ENCODE measurements at regions not wholly inside any gene's neighbourhood (a gene's known extent, or its start where the extent isn't known, plus 50 kb on each side); places are given as distances from the start of the nearest gene placed in this dataset.
"Not testable (repeated sequence)": the region's sequence is repeated elsewhere in the genome, so short reads cannot be mapped to it uniquely, and the experiment has no call there.

DNA sequence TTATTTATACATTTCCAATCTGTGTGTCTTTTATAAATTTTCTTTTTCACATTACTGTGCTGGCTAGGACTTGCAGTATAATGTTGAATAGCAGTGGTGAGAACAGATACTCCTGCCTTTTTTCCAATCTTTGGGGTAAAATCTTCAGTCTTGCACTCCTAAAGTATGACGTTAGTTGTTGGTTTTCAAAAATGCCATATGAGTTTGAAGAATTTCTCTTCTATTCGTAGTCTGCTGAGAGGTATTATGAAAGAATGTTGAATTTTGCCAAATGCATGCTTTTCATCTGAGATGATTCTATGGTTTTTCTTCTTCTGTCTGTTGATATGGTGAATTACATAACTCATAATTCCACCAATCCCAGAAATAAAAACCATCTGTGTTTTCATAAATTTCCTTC is 335.3 kb upstream of the CHST9 start:
- CTCF ChIA-PET: no interaction called here
- no TSS peak for BruUV-seq (replicated peaks)
- H3K79me2 ChIP-seq (ENCODE audit: low read depth): no peaks in the 10 kb centered on the region

DNA sequence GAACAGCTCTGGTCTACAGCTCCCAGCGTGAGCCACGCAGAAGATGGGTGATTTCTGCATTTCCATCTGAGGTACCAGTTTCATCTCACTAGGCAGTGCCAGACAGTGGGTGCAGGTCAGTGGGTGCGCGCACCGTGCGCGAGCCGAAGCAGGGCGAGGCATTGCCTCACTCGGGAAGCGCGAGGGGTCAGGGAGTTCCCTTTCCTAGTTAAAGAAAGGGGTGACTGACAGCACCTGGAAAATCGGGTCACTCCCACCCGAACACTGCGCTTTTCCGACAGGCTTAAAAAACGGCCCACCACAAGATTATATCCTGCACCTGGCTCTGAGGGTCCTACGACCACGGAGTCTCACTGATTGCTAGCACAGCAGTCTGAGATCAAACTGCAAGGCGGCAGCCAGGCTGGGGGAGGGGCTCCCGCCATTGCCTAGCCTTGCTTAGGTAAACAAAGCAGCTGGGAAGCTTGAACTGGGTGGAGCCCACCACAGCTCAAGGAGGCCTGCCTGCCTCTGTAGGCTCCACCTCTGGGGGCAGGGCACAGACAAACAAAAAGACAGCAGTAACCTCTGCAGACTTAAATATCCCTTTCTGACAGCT is 325.0 kb upstream of the CHST9 start:
- H3F3A ChIP-seq (ENCODE audit: insufficient read depth, low read depth); H3K9me2 ChIP-seq (ENCODE audit: insufficient read depth); intact Hi-C loops (cut with micrococcal nuclease; ENCODE audit: unreplicated experiment); H4K20me1 ChIP-seq (ENCODE audit: insufficient read depth); H3K27me3 ChIP-seq (ENCODE audit: insufficient read depth, low read depth); H3K36me3 ChIP-seq (ENCODE audit: low read depth); CTCF ChIA-PET; DNase-seq; POLR2A ChIA-PET (ENCODE audit: unreplicated experiment); H3K9me3 ChIP-seq (ENCODE audit: insufficient read depth, low read depth); H3K4me1 ChIP-seq (replicated peaks; ENCODE audit: insufficient read depth); H3K79me2 ChIP-seq (ENCODE audit: low read depth); BruUV-seq (replicated peaks); H3K27ac ChIP-seq: not testable (repeated sequence)
- H2AFZ ChIP-seq: peak overlapping the region; percentile 73
- H3K4me2 ChIP-seq: peak overlapping the region; percentile 70
- H3K4me3 ChIP-seq: peak overlapping the region; percentile 52; the same call in 1 of the 2 replicates

More for the DNA sequence above, 335.3 kb upstream of the CHST9 start:
- Histone ChIP-seq H3F3A (ENCODE audit: insufficient read depth, low read depth) (no peaks in the 10 kb centered on the region), H3K36me3 (ENCODE audit: low read depth) (no peaks in the 10 kb centered on the region), H3K4me2 (no peak overlapping the region), H3K27me3 (ENCODE audit: insufficient read depth, low read depth) (no peaks in the 10 kb centered on the region), H3K4me3 (no peak overlapping the region), H4K20me1 (ENCODE audit: insufficient read depth) (no peaks in the 10 kb centered on the region), H3K27ac (no peak overlapping the region), H3K9me2 (ENCODE audit: insufficient read depth) (no peaks in the 10 kb centered on the region), H3K9me3 (ENCODE audit: insufficient read depth, low read depth) (no peaks in the 10 kb centered on the region), H2AFZ (no peak overlapping the region), H3K4me1 (replicated peaks; ENCODE audit: insufficient read depth) (no peaks in the 10 kb centered on the region)
- TF ChIP-seq, protein P1, sequence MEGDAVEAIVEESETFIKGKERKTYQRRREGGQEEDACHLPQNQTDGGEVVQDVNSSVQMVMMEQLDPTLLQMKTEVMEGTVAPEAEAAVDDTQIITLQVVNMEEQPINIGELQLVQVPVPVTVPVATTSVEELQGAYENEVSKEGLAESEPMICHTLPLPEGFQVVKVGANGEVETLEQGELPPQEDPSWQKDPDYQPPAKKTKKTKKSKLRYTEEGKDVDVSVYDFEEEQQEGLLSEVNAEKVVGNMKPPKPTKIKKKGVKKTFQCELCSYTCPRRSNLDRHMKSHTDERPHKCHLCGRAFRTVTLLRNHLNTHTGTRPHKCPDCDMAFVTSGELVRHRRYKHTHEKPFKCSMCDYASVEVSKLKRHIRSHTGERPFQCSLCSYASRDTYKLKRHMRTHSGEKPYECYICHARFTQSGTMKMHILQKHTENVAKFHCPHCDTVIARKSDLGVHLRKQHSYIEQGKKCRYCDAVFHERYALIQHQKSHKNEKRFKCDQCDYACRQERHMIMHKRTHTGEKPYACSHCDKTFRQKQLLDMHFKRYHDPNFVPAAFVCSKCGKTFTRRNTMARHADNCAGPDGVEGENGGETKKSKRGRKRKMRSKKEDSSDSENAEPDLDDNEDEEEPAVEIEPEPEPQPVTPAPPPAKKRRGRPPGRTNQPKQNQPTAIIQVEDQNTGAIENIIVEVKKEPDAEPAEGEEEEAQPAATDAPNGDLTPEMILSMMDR (conservative IDR thresholded peaks at IDR 0.05): no peak
- no peak for TF ChIP-seq EZH2 (IDR thresholded peaks at IDR 0.05; ENCODE audit: low read depth)
- intact Hi-C loops (cut with micrococcal nuclease; ENCODE audit: unreplicated experiment): no loop called here
- no peak for DNase-seq
- POLR2A ChIA-PET (ENCODE audit: unreplicated experiment): no interaction called here

DNA sequence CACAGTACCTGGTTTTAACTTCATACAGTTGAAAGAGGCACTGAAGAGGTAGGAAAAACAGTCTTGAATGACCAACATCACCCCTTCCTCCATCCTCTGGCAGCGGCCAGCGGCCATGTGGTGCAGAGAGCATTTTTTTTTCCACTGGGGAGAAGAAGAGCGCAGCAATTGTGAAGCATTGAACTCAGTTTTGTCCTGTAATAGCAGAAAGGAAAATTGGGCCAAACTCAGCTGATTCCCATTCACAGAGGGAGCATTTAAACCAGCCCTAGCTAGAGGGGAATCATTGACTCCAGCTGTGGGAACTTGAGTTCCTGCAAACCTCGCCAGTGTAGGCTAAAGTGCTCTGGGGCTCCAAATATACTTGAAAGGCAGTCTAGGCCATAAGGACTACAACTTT is 316.6 kb upstream of the CHST9 start:
- ChIA-PET POLR2A (ENCODE audit: unreplicated experiment) (no interaction called here), CTCF (no interaction called here)
- Histone ChIP-seq H3K27ac (no peak overlapping the region), H3K4me1 (replicated peaks; ENCODE audit: insufficient read depth) (no peaks in the 10 kb centered on the region), H3K9me3 (ENCODE audit: insufficient read depth, low read depth) (no peaks in the 10 kb centered on the region), H3K27me3 (ENCODE audit: insufficient read depth, low read depth) (no peaks in the 10 kb centered on the region), H3F3A (ENCODE audit: insufficient read depth, low read depth) (no peaks in the 10 kb centered on the region), H3K79me2 (ENCODE audit: low read depth) (no peaks in the 10 kb centered on the region), H3K4me3 (no peak overlapping the region), H4K20me1 (ENCODE audit: insufficient read depth) (no peaks in the 10 kb centered on the region), H2AFZ (no peak overlapping the region), H3K9me2 (ENCODE audit: insufficient read depth) (no peaks in the 10 kb centered on the region), H3K36me3 (ENCODE audit: low read depth) (no peaks in the 10 kb centered on the region), H3K4me2 (no peak overlapping the region)
- no peak for DNase-seq
- intact Hi-C loops (cut with micrococcal nuclease; ENCODE audit: unreplicated experiment): no loop called here
- no TSS peak for BruUV-seq (replicated peaks)
- no peak for TF ChIP-seq EZH2 (IDR thresholded peaks at IDR 0.05; ENCODE audit: low read depth)
- TF ChIP-seq, protein P1 (conservative IDR thresholded peaks at IDR 0.05): no peak

DNA sequence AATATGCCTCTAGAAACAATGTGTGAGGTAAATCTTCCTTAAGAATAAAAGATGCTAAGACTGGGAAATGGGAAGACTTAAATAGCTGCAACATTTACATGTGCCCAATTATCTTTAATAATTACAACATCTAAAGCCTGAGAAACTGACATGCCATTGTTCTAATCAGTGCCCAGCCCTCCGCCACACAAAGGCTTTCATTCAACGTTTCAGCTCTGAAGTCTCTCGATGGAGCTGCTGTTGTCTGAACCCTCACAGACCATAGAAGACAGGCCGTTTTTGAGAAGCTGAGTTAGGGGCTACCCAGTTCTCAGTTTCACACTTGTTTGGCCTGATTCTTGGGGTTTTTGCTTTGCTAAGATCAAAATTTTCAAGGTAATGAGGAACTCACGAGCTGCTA is 315.4 kb upstream of the CHST9 start:
- no peak overlapping the region for H3K27ac ChIP-seq
- no peak overlapping the region for H2AFZ ChIP-seq
- H3K4me3 ChIP-seq: no peak overlapping the region
- H3K9me3 ChIP-seq (ENCODE audit: insufficient read depth, low read depth): no peaks in the 10 kb centered on the region
- POLR2A ChIA-PET (ENCODE audit: unreplicated experiment): no interaction called here
- no peaks in the 10 kb centered on the region for H3K79me2 ChIP-seq (ENCODE audit: low read depth)
- no peak overlapping the region for H3K4me2 ChIP-seq
- TF ChIP-seq EZH2 (IDR thresholded peaks at IDR 0.05; ENCODE audit: low read depth): no peak
- TF ChIP-seq, protein P1 (conservative IDR thresholded peaks at IDR 0.05): no peak
- no peaks in the 10 kb centered on the region for H3K27me3 ChIP-seq (ENCODE audit: insufficient read depth, low read depth)
- intact Hi-C loops (cut with micrococcal nuclease; ENCODE audit: unreplicated experiment): no loop called here
- H3K36me3 ChIP-seq (ENCODE audit: low read depth): no peaks in the 10 kb centered on the region
- no peaks in the 10 kb centered on the region for H3K9me2 ChIP-seq (ENCODE audit: insufficient read depth)
- no peaks in the 10 kb centered on the region for H3F3A ChIP-seq (ENCODE audit: insufficient read depth, low read depth)
- DNase-seq: no peak
- no peaks in the 10 kb centered on the region for H3K4me1 ChIP-seq (replicated peaks; ENCODE audit: insufficient read depth)
- CTCF ChIA-PET: no interaction called here
- no peaks in the 10 kb centered on the region for H4K20me1 ChIP-seq (ENCODE audit: insufficient read depth)
- no TSS peak for BruUV-seq (replicated peaks)

All from PC-9 (cell line).